ENCODE measurements at regions not wholly inside any gene's neighbourhood (a gene's known extent, or its start where the extent isn't known, plus 50 kb on each side); places are given as distances from the start of the nearest gene placed in this dataset.
"Not testable (repeated sequence)": the region's sequence is repeated elsewhere in the genome, so short reads cannot be mapped to it uniquely, and the experiment has no call there.

DNA sequence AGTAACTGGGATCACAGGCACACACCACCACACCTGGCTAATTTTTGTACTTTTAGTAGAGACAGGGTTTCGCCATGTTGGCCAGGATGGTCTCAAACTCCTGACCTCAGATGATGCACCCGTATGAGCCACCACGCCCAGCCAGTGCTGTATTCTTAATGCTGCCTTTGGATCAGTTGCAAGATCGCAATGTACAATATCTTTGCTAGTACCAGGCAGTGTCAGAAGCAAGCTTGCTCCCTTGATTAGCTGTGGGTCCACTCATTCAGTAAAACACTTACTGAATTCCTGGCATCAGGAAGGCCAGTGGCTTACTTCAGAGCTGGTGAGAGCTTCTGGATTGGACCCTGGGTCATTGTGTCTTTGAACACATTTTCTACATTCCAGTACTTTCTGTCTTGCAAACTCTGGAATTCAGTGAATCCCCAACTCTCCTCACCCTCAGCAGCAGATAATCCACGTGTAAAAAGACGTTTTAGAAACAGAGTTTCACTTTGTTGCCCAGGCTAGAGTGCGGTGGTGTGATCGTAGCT, 1183.7 kb downstream of the AACS start:
- DNase-seq (ENCODE audit: low read depth) = no peak

DNA sequence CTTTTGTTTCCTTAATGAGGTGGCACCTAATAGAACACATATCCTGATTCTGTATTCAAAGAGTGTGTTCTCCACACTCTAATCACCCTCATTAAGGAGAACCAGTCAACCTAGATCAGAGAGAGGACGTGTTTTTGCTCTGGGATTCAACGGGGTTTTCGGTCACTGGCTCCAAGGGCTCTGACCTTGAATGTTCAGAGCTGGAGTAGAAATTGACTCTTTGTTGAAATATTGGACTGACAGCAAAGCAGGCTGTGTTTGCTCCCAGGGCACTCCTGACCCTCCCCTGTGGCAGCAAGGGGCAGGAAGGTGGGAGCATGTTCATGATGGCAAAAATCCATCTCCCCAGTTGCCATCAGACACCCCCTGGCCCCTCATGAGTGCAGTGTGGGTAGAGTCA, 1193.0 kb downstream of the AACS start:
- DNase-seq (ENCODE audit: low read depth) = no peak

DNA sequence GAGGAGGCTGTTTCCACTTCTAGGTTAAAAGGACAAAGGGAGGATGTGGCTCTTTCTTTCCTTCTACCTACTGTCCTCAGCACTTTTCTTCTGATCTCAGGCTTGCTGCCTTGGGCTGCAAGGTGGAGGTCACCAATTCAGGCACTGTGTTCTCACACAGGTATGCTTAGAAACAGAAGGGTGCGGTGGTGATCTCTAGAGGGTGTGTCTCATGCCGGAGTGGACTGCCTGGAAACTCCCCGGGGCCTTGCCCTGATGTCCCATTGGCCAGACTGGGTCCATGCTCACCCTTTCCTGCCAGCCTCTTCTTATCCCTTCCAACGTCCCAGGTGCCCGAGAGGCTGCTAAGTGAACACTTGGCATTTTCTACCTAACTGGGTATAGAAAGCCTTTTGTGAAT, 1197.6 kb downstream of the AACS start:
- no peak for DNase-seq (ENCODE audit: low read depth)

- no peak for DNase-seq (ENCODE audit: low read depth)
Measured at GRCh38 chr12:126268222-126268621, 1203.0 kb downstream of the AACS start.

- no peak for DNase-seq (ENCODE audit: low read depth)
Measured at GRCh38 chr12:126271159-126271558, 1205.9 kb downstream of the AACS start.

GRCh38 chr12:126282691-126283090, 1217.5 kb downstream of the AACS start:
- DNase-seq (ENCODE audit: low read depth) = no peak

DNA sequence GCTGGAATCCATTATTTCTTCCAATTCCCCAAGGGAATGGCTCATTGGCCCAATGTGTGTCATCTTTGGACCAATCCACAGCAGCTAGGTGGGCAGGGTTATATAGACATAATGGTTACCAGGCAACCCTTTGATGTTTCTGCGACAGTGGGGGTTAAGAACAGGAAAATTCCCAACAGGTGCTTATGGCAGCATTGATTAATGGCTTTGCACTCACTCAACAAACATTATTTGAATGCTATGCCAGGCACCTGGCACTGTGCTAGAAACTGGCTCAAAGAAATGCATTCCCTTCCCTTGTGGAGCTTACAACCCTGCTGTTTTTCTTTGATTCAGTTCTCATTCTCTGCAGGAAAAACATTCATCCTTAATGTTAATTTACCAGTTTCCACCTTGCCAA, 1221.0 kb downstream of the AACS start:
- no peak for DNase-seq (ENCODE audit: low read depth)

DNA sequence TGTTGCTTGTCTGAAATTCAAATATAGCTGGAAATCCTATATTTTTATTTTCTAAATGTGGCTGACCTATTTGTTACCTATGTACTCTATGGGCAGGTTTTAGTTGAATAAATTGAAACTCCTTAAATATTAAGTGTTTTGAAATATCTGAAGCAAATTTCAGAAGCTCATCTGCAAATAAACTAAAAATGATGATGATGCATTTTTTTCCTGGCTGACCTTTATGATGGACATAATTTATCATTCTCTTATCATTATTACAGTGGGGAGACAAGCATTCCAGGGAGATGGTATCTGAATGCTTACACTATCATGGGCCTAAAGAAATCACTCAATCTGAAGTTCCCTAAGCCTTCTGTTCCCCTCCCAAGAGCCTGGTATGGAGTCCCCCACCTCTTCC, 1225.2 kb downstream of the AACS start:
- no peak for DNase-seq (ENCODE audit: low read depth)

GRCh38 chr12:126291987-126292386, 1226.8 kb downstream of the AACS start:
- DNase-seq (ENCODE audit: low read depth) = not testable (repeated sequence)

GRCh38 chr12:126295652-126296051, 1230.4 kb downstream of the AACS start:
- no peak for DNase-seq (ENCODE audit: low read depth)

DNA sequence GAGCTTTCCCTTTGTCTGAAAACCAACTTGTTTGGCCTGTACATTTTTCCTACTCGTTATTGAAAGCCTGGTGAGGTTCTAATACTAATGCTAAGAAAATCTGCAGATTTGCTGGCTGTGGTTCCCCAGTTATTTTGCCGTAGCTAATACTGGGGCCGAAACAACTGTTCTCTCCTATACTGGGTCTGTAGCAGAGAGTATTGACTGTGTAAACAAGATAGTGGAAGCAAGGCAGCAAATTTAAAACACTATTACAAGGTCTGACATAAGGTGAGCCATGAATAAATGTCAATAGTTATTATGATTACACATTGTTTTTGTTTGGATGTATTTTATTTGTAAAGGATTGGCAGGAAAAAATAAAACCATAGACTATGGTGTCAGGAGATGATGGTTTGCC, 1244.0 kb downstream of the AACS start:
- DNase-seq (ENCODE audit: low read depth) = no peak

- no peak for DNase-seq (ENCODE audit: low read depth)
Measured at GRCh38 chr12:126312457-126312856, 1247.2 kb downstream of the AACS start.

DNA sequence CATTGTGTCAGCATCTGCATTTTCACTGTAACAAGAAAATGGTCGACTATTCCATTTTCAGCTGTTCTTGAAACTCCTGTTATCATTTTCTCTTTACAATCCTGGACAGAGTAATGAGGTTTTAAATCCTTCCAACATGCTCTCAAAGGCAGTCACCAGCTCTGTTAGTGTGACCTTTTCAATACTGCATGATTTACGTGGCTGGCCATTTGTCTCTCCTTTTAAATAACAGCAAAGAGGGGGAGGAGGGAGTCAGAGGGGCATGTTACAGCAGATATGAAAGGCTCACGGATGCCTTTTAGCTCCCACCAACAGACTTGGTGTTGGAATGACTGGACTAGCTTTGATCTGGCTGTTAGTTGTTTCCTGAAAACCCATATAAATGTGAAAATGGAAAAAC, 1251.2 kb downstream of the AACS start:
- no peak for DNase-seq (ENCODE audit: low read depth)

GRCh38 chr12:126337556-126338441, 1272.6 kb downstream of the AACS start:
- peak; percentile 49 for DNase-seq (ENCODE audit: low read depth)

- peak; percentile 9 for DNase-seq (ENCODE audit: low read depth)
Measured at GRCh38 chr12:126342866-126343265, 1277.6 kb downstream of the AACS start.

DNA sequence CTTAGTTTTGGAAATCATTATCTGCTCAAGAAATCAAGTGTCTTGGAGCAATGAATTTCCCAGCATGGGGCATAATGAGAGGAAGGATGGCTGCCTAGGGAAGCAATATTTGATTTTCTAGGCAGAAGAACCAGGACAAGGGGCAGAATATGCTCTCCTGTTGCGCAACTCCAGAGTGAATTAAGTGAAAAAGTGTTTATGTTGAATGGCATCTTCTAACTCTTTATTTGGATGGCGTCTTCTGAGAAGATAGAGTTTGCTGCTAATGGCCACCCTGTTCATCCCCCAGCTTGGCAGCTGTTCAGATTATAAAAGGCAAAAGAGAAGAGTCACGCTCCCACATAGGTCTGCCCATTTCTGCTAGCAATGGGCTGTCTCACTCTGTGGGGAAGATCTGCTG, 1278.1 kb downstream of the AACS start:
- DNase-seq (ENCODE audit: low read depth) = no peak

- no peak for DNase-seq (ENCODE audit: low read depth)
Measured at GRCh38 chr12:126346087-126346486, 1280.9 kb downstream of the AACS start.

- DNase-seq (ENCODE audit: low read depth) = no peak
Measured at GRCh38 chr12:126347421-126347820, 1282.2 kb downstream of the AACS start.

DNA sequence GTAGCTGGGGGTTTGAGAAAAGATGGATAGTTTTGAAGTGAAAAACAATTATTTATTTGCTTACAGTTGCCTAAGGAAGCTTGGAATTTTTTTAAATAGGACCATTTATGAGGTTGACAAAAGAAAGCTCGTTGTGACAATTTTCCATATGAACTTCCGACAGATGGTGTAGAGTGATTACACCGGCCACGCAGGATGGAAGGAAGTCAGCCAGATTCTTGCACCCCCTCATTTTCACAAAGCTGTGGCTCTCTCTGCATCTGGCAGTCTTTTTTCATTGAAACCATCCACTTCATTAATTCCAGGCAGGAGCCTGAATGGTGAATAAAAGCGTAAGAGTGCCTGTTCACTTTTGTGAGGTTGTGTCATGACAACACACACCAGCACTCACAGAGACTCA, 1284.1 kb downstream of the AACS start:
- no peak for DNase-seq (ENCODE audit: low read depth)

GRCh38 chr12:126353604-126354003, 1288.4 kb downstream of the AACS start:
- no peak for DNase-seq (ENCODE audit: low read depth)

DNA sequence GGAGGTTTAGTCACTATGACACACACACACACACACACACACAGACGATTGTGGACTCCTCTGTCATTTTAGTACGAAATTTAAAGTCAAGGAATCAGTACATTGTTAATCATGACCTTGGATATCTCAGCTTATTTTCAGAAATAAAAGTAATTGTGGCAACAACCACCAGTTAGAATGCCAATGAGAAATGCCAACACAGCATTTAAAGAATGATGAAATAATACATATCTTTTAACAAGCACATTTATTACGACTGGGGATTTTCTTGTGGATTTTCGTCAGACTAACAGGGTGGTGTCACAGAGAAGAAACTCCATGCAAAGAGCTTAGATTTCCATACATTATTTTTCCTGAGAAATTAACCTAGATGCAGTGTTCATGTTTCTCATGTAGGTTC, 1289.4 kb downstream of the AACS start:
- no peak for DNase-seq (ENCODE audit: low read depth)

DNA sequence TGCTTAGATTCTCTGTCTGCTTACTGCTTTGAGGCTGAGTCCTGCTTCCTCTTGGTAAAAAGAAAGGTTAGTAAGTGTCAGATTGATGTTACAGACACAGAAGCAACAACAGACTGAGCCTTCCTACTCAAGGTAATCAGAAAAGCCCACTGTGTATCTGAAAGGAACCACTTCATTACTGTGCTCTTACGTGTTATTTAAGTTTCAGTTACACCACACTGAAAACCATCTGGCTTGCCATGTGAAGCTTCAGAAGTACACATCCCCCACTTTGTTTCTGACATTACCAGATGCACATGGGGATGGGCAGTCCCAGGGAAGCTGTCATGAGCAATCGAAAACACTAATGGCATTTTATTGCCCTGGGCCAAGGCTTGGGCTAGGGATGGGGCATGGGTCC, 1290.1 kb downstream of the AACS start:
- no peak for DNase-seq (ENCODE audit: low read depth)

DNA sequence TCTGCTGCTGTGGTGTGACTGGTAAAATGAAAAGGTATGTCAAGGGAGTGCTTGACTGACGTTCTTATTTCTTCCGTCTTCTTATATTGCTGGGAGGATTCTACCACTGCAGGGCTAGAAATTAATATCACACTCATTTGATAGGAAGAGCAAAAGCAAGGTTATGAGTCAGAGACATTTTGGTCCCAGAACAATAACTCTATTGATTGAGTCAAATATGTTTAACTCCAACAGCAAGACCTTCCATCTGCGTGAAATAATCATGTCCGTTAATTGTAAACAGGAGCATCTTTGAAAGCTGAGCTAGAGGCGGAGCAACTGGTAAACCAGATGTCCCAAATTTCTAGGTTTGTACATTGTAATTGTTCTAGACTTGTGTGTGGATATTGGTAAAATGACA, 1293.6 kb downstream of the AACS start:
- DNase-seq (ENCODE audit: low read depth) = no peak

DNA sequence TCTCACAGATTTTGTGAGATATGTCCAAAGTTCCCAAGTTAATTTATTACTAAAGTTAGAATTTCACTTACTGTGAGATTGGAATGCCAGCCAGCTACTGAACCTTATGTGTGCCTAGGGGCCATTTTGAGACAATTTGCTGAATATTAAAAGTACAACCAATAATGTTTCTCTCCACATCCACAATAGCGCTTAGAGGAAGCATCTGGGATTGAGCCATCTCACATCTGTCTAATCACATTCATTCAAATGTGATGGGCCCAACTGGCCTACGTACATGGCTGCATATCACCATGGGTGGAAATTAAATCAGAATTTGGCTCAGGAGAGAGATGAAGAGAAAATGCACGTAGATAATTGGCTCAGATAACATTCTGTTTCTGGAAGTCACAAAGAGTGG, 1294.0 kb downstream of the AACS start:
- no peak for DNase-seq (ENCODE audit: low read depth)
